Spleen (tissue), 7 donors: ENCODE measurements at regions not wholly inside any gene's neighbourhood (a gene's known extent, or its start where the extent isn't known, plus 50 kb on each side); places are given as distances from the start of the nearest gene placed in this dataset.

Experiments
- POLR2AphosphoS5 ChIP-seq, 3 donors: sonication (generic); formaldehyde crosslinking; IDR thresholded peaks; one replicate each; pipeline ENCODE4 v1.5.1; 2017; ENCODE audit warnings: antibody characterized with exemption in 3 of 3
- TF ChIP-seq, protein P1 (sequence below), 11 experiments: fragments of 200-600 bp in 7 of 11; fragments of 450-650 bp in 4 of 11; sonication (generic) in 4 of 11; IDR thresholded peaks in 8 of 11; conservative IDR thresholded peaks in 3 of 11; 1 replicate in 7 of 11; 2 replicates in 4 of 11; pipeline versions ENCODE4 v1.4.0 to v1.8.0; 2016 to 2021; ENCODE audit warnings: antibody characterized with exemption in 11 of 11, inconsistent platforms in 4 of 11, mild to moderate bottlenecking in 1 of 11
- donor health status: DM: no; HTN: no; CAD: no; lungs with moderate emphysema.
- donor health status: DM: no; HTN: no; CAD: no.
- donor health status: DM: no; HTN: no; CAD: no.

GRCh38 chr16:85302848-85303353 lies 190.6 kb upstream of the CIBAR2 start:
- TF ChIP-seq POLR2AphosphoS5 (IDR thresholded peaks at IDR 0.05) = no peak
- TF ChIP-seq, protein P1, sequence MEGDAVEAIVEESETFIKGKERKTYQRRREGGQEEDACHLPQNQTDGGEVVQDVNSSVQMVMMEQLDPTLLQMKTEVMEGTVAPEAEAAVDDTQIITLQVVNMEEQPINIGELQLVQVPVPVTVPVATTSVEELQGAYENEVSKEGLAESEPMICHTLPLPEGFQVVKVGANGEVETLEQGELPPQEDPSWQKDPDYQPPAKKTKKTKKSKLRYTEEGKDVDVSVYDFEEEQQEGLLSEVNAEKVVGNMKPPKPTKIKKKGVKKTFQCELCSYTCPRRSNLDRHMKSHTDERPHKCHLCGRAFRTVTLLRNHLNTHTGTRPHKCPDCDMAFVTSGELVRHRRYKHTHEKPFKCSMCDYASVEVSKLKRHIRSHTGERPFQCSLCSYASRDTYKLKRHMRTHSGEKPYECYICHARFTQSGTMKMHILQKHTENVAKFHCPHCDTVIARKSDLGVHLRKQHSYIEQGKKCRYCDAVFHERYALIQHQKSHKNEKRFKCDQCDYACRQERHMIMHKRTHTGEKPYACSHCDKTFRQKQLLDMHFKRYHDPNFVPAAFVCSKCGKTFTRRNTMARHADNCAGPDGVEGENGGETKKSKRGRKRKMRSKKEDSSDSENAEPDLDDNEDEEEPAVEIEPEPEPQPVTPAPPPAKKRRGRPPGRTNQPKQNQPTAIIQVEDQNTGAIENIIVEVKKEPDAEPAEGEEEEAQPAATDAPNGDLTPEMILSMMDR (IDR thresholded peaks at IDR 0.05 in 8 of 11, conservative IDR thresholded peaks at IDR 0.05 in 3 of 11) = no peak
